GM11168 (cell line): ENCODE measurements at regions not wholly inside any gene's neighbourhood (a gene's known extent, or its start where the extent isn't known, plus 50 kb on each side); places are given as distances from the start of the nearest gene placed in this dataset.

Source experiments
- in situ Hi-C: fragments of 300-500 bp; cut with MboI; formaldehyde crosslinking; loops from one replicate; pipeline ENCODE4 v1.12.0; 2022; ENCODE audit warnings: low sequenced_read_pairs; ENCODE audit not compliant: unreplicated experiment

- in situ Hi-C loops: no loop called here
Observed at GRCh38 chr1:177384461-177384860, 213.7 kb downstream of the BRINP2 start.

- in situ Hi-C loops: no loop called here
Observed at GRCh38 chr1:177383715-177384114, 213.0 kb downstream of the BRINP2 start.

GRCh38 chr1:177377866-177378265 is 207.1 kb downstream of the BRINP2 start:
- in situ Hi-C loops: no loop called here

GRCh38 chr1:177368255-177368654 is 197.5 kb downstream of the BRINP2 start:
- in situ Hi-C loops: no loop called here

GRCh38 chr1:177366091-177366490 is 195.3 kb downstream of the BRINP2 start:
- in situ Hi-C loops: no loop called here

- in situ Hi-C loops: no loop called here
Observed at GRCh38 chr1:177360791-177361190, 190.0 kb downstream of the BRINP2 start.

GRCh38 chr1:177356674-177357435 is 186.1 kb downstream of the BRINP2 start:
- in situ Hi-C loops: no loop called here

GRCh38 chr1:177355575-177355974 is 184.8 kb downstream of the BRINP2 start:
- in situ Hi-C loops: no loop called here

- in situ Hi-C loops: no loop called here
Observed at GRCh38 chr1:177354247-177354646, 183.5 kb downstream of the BRINP2 start.

GRCh38 chr1:177351361-177352108 is 180.8 kb downstream of the BRINP2 start:
- in situ Hi-C loops: no loop called here

GRCh38 chr1:177346790-177347359 is 176.1 kb downstream of the BRINP2 start:
- in situ Hi-C loops: no loop called here

- in situ Hi-C loops: no loop called here
Observed at GRCh38 chr1:177343445-177343844, 172.7 kb downstream of the BRINP2 start.

GRCh38 chr1:177341773-177342172 is 171.0 kb downstream of the BRINP2 start:
- in situ Hi-C loops: no loop called here

GRCh38 chr1:177340601-177341067 is 169.9 kb downstream of the BRINP2 start:
- in situ Hi-C loops: no loop called here

- in situ Hi-C loops: no loop called here
Observed at GRCh38 chr1:177338376-177338775, 167.6 kb downstream of the BRINP2 start.

GRCh38 chr1:177334903-177335302 is 164.1 kb downstream of the BRINP2 start:
- in situ Hi-C loops: no loop called here

- in situ Hi-C loops: no loop called here
Observed at GRCh38 chr1:177333936-177334595, 163.3 kb downstream of the BRINP2 start.
